ENCODE measurements at regions not wholly inside any gene's neighbourhood (a gene's known extent, or its start where the extent isn't known, plus 50 kb on each side); places are given as distances from the start of the nearest gene placed in this dataset.

DNA sequence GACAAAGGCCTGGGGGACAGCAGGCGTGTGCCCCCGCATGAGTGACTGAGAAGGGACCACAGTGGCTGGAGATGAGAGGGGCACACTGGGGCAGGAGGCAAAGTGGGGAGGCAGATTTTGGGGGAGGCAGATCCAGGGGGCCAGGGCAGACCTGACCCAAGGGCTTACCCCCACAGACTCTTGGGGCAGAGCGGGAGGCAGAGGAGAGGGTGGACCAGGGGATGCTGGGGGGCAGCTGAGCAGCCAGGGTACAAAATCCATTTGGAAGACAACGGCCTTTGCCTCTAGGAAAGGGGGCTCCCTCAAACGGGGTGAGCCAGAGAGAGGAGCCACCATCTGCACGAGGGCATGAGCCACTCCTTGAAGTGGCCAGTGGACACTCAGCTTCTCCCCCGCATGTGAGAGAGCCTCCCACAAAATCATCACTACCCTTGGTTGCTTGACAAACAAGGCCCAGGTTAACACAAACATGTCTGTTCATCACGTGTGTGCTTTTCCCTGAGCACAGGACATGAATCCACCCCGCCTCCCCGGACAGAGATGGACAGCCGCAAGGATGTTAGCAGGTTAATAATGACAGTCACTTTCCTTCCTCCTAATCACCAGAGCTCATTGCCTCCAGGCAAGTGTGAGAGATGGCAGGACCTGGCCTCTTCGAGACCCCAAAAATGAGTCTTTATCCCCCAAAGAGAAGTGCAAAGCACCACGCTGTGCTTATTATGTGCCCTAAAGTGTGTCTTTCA is 72.0 kb upstream of the RAB6C start:
- TF ChIP-seq, protein P1, sequence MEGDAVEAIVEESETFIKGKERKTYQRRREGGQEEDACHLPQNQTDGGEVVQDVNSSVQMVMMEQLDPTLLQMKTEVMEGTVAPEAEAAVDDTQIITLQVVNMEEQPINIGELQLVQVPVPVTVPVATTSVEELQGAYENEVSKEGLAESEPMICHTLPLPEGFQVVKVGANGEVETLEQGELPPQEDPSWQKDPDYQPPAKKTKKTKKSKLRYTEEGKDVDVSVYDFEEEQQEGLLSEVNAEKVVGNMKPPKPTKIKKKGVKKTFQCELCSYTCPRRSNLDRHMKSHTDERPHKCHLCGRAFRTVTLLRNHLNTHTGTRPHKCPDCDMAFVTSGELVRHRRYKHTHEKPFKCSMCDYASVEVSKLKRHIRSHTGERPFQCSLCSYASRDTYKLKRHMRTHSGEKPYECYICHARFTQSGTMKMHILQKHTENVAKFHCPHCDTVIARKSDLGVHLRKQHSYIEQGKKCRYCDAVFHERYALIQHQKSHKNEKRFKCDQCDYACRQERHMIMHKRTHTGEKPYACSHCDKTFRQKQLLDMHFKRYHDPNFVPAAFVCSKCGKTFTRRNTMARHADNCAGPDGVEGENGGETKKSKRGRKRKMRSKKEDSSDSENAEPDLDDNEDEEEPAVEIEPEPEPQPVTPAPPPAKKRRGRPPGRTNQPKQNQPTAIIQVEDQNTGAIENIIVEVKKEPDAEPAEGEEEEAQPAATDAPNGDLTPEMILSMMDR (IDR thresholded peaks at IDR 0.05) = no peak
- TF ChIP-seq POLR2A (IDR thresholded peaks at IDR 0.05) (no peak), POLR2AphosphoS5 (IDR thresholded peaks at IDR 0.05) (no peak)

Data from gastroesophageal sphincter (tissue), 3 donors.